ENCODE measurements at regions not wholly inside any gene's neighbourhood (a gene's known extent, or its start where the extent isn't known, plus 50 kb on each side); places are given as distances from the start of the nearest gene placed in this dataset.

- H3K27me3 Mint-ChIP-seq (ENCODE audit: low read depth in 2 of 2): no peaks in the 10 kb centered on the region
- WGBS (ENCODE audit: insufficient coverage): 64% methylated on average over 7 of the region's 8 CpGs
- no peaks in the 10 kb centered on the region for H3K36me3 Mint-ChIP-seq
- intact Hi-C loops (cut with micrococcal nuclease): no loop called here
- H3K27ac Mint-ChIP-seq: no peak overlapping the region
- no peak for TF ChIP-seq CTCF (IDR thresholded peaks at IDR 0.05)
- DNase-seq (no peak), ATAC-seq (no peak)
- Histone ChIP-seq H3K9me3 (ENCODE audit: control insufficient read depth, insufficient read depth, low read length) (no peaks in the 10 kb centered on the region), H3K36me3 (ENCODE audit: control insufficient read depth, insufficient read depth, low read length) (no peaks in the 10 kb centered on the region), H3K4me3 (ENCODE audit: low read length) (no peak overlapping the region), H3K4me1 (ENCODE audit: control insufficient read depth, insufficient read depth, low read length) (no peaks in the 10 kb centered on the region), H3K27me3 (ENCODE audit: control insufficient read depth, insufficient read depth, low read length) (no peaks in the 10 kb centered on the region), H3K27ac (ENCODE audit: low read length) (no peak overlapping the region)
- H3K4me3 Mint-ChIP-seq: no peak overlapping the region
- H3K4me1 Mint-ChIP-seq: no peaks in the 10 kb centered on the region
- H3K9me3 Mint-ChIP-seq: no peaks in the 10 kb centered on the region
These were observed 112.8 kb upstream of the JARID2 start for GRCh38 chr6:15132854-15133670.

GRCh38 chr6:15137086-15137485, 108.8 kb upstream of the JARID2 start:
- H3K27me3 Mint-ChIP-seq (ENCODE audit: low read depth in 2 of 2): no peaks in the 10 kb centered on the region
- H3K9me3 Mint-ChIP-seq: no peaks in the 10 kb centered on the region
- no peak for TF ChIP-seq CTCF (IDR thresholded peaks at IDR 0.05)
- H3K36me3 Mint-ChIP-seq: no peaks in the 10 kb centered on the region
- Histone ChIP-seq H3K9me3 (ENCODE audit: control insufficient read depth, insufficient read depth, low read length) (no peaks in the 10 kb centered on the region), H3K36me3 (ENCODE audit: control insufficient read depth, insufficient read depth, low read length) (no peaks in the 10 kb centered on the region), H3K4me3 (ENCODE audit: low read length) (no peak overlapping the region), H3K27me3 (ENCODE audit: control insufficient read depth, insufficient read depth, low read length) (no peaks in the 10 kb centered on the region), H3K4me1 (ENCODE audit: control insufficient read depth, insufficient read depth, low read length) (no peaks in the 10 kb centered on the region), H3K27ac (ENCODE audit: low read length) (no peak overlapping the region)
- DNase-seq (no peak), ATAC-seq (no peak)
- H3K4me3 Mint-ChIP-seq: no peak overlapping the region
- H3K4me1 Mint-ChIP-seq: no peaks in the 10 kb centered on the region
- intact Hi-C loops (cut with micrococcal nuclease): no loop called here
- 100% methylated on average over 1 of the region's 1 CpG for WGBS (ENCODE audit: insufficient coverage)
- no peak overlapping the region for H3K27ac Mint-ChIP-seq

- intact Hi-C loops (cut with micrococcal nuclease): no loop called here
- Histone ChIP-seq H3K27ac (ENCODE audit: low read length) (no peak overlapping the region), H3K36me3 (ENCODE audit: control insufficient read depth, insufficient read depth, low read length) (no peaks in the 10 kb centered on the region), H3K27me3 (ENCODE audit: control insufficient read depth, insufficient read depth, low read length) (peaks cover 2% of the 10 kb centered on the region), H3K9me3 (ENCODE audit: control insufficient read depth, insufficient read depth, low read length) (no peaks in the 10 kb centered on the region), H3K4me3 (ENCODE audit: low read length) (no peak overlapping the region), H3K4me1 (ENCODE audit: control insufficient read depth, insufficient read depth, low read length) (no peaks in the 10 kb centered on the region)
- no peak overlapping the region for H3K27ac Mint-ChIP-seq
- DNase-seq (no peak), ATAC-seq (no peak)
- H3K4me3 Mint-ChIP-seq: no peak overlapping the region
- 83% methylated on average over 3 of the region's 3 CpGs for WGBS (ENCODE audit: insufficient coverage)
- no peak for TF ChIP-seq CTCF (IDR thresholded peaks at IDR 0.05)
- H3K27me3 Mint-ChIP-seq (ENCODE audit: low read depth in 2 of 2): peaks cover 5 to 19% of the 10 kb centered on the region in 2 donors
- H3K4me1 Mint-ChIP-seq: no peaks in the 10 kb centered on the region
- no peaks in the 10 kb centered on the region for H3K36me3 Mint-ChIP-seq
- no peaks in the 10 kb centered on the region for H3K9me3 Mint-ChIP-seq
These were observed 102.8 kb upstream of the JARID2 start for GRCh38 chr6:15143086-15143485.

- ATAC-seq: no peak
- no peaks in the 10 kb centered on the region for H3K4me1 ChIP-seq (ENCODE audit: control insufficient read depth, insufficient read depth, low read length)
- H3K36me3 Mint-ChIP-seq: no peaks in the 10 kb centered on the region
- peaks cover 2% of the 10 kb centered on the region for H3K27me3 ChIP-seq (ENCODE audit: control insufficient read depth, insufficient read depth, low read length)
- no peak overlapping the region for H3K4me3 ChIP-seq (ENCODE audit: low read length)
- H3K9me3 ChIP-seq (ENCODE audit: control insufficient read depth, insufficient read depth, low read length): no peaks in the 10 kb centered on the region
- H3K36me3 ChIP-seq (ENCODE audit: control insufficient read depth, insufficient read depth, low read length): no peaks in the 10 kb centered on the region
- H3K27ac Mint-ChIP-seq: no peak overlapping the region
- WGBS (ENCODE audit: insufficient coverage): 92% methylated on average over 3 of the region's 3 CpGs
- no peak for TF ChIP-seq CTCF (IDR thresholded peaks at IDR 0.05)
- no peak for DNase-seq
- H3K4me1 Mint-ChIP-seq: no peaks in the 10 kb centered on the region
- intact Hi-C loops (cut with micrococcal nuclease): no loop called here
- H3K27me3 Mint-ChIP-seq (ENCODE audit: low read depth in 2 of 2): peaks cover 5 to 19% of the 10 kb centered on the region in 2 donors
- no peak overlapping the region for H3K27ac ChIP-seq (ENCODE audit: low read length)
- H3K9me3 Mint-ChIP-seq: no peaks in the 10 kb centered on the region
- no peak overlapping the region for H3K4me3 Mint-ChIP-seq
These were observed 102.3 kb upstream of the JARID2 start for GRCh38 chr6:15143540-15143939.
